SK-MEL-5 (cell line): ENCODE measurements at regions not wholly inside any gene's neighbourhood (a gene's known extent, or its start where the extent isn't known, plus 50 kb on each side); places are given as distances from the start of the nearest gene placed in this dataset.

Experiments used
- small RNA-seq, 2 experiments: library from RNA; depleted of rRNA; stranded (forward); fragments of <200 nt; gene quantifications; one replicate each; pipeline ENCODE3, GENCODE V24; 2014

Small RNA genes in the stretch of these regions (small RNA-seq; reads per million reads assigned to genes)
- gene AC004486.1 (0 reads per million in 2 experiments), gene MIR4494 (0 reads per million in 2 experiments), gene RF00264 (0 reads per million in 2 experiments)
